Kidney glomerular epithelial cell (primary cell): ENCODE measurements at regions not wholly inside any gene's neighbourhood (a gene's known extent, or its start where the extent isn't known, plus 50 kb on each side); places are given as distances from the start of the nearest gene placed in this dataset.
"Not testable (repeated sequence)": the region's sequence is repeated elsewhere in the genome, so short reads cannot be mapped to it uniquely, and the experiment has no call there.

ENCODE experiments used
- DNase-seq: peaks from one replicate; lab custom pipeline; 2025; lab: John Stamatoyannopoulos, UW

DNA sequence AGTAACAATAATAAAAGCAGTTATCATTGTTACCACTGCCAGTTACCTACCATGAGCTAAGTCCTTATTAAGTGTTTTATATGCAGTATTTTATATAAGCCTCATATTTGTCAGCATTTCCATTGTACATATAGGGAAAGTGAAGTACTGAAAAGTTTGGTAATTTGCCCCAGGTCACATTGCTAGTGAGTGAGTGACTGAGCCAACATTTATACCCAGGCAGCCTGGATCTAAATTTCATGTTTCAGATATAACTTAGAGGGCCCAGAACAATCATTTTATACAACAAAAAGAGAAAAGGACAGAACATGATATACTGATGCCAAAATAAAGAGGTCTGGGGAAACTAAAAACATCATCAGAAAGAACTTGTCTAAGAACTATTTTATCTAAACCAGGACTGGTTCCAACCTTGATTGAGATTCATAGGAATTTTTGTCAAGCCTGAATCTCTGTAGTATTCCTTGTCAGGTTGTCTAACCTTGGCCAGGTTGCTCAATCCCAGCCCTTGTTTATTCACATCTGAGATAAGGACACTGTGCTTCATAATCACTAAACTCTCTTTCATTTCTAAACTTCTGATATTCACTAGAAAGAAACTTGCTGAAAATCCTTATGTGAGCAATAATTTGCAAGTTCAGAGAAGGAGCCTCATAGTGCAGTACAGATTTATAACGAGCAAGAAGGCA lies 308.2 kb downstream of the IPMK start:
- no peak for DNase-seq

DNA sequence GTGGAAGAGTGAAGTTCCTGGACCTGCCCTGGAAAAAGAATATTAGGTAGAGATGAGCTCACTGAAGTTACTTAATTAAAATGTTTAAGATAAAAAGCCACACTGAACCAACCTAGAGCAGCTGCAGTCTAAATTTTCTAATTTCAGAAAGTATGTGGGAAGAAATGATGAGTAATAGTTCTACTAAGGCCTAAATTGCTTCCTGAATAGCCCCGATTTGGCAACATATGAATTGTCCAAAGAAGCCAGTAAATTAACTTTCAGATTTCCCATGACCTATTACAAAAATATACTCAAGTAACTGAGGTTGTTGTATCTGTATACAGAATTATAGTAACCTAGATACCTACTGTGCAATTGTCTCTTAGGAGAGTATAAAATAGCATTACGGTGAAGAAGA lies 312.6 kb downstream of the IPMK start:
- no peak for DNase-seq

DNA sequence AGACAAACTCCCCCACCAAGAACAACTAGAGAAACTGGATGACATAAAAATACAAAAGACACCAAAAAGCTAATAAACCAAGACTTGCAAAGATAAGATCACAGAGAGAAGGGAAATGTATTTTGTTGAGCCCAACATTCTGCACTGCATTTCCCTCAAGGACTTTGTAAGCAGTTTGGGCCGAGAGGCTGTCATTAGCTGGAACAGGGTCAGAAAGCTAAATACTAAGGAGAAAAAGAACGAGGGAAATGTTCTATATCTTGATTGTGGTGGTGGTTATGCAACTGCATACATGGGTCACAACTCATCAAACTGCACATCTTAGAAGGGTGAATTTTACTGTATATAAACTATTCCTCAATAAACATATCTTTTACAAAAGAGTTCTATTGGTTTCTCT lies 315.0 kb downstream of the IPMK start:
- DNase-seq: no peak

DNA sequence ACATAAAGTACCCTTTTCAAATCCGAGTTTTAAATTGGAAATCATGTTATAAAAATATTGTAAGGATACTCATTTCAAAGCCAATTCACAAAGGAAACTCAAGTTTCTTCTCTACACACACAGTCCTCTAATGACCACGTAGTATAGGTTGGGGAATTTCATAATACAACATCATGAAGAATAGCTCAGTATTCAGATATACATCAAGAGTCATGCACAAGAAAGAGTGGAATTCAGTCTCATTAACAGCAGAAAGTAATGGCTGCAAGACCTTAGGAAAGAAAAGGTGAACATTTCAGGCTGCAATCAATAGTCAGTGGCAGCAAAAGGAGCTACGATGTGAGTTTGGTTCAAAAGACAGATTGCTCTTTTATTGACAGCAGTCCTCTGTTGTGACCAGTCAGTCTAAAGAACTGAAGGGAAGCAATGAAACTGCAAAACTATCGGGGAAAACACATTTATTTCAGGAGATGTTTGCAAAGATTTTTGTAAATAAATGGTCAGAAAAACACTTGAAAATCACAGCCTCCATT lies 317.2 kb downstream of the IPMK start:
- no peak for DNase-seq

DNA sequence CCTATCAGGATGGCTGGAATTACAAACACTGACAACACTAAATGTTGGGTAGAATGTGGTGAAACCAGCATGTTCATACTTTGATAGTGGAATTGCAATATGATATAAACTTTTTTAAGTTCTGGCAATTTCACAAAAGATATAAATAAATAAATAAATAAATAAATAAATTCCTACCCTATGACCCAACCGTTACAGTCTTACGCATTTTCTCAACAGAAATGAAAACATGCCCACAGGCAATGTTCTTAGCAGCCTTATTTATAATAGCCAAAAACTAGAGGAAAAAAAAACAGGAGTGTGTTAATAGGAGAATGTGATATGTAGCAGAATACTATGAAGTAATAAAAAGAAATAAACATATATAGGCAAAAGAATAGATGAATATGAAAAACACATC lies 318.9 kb downstream of the IPMK start:
- DNase-seq: no peak

DNA sequence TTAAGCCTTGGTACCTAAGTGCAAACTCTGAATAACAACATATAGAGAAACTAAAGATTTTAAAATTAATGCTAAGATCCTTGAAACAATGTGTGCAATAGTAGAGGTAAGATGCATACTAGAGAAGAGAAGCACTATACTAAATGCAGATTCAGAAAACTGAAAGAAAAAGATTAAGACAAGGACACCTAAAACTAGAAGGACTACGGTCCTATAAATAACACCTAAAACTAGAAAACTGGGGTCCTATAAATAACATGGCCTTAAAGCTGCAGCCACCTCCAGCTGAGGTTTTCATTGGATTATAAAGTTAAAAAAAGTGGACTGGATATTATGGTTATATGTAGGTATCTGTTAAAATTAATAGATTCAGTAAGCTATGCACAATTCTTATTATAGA lies 320.9 kb downstream of the IPMK start:
- DNase-seq: no peak

DNA sequence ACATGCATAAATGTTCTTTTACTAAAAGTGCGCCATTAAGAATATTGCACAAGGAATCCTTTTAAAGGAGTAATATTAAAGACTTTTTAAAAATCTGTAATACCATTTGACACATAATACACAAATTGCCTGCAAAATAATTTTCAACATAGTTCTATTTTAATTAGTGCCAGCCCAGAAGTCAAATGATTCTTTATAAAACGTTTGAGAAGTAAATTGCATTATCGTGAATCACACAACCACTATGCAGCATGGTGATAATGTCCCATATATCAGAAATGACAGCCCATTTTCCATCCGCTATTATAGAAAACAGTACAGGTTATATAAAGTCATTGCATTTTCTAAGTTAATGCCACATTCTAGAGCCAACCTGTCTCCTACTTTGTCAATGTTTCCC lies 324.0 kb downstream of the IPMK start:
- DNase-seq: no peak

DNA sequence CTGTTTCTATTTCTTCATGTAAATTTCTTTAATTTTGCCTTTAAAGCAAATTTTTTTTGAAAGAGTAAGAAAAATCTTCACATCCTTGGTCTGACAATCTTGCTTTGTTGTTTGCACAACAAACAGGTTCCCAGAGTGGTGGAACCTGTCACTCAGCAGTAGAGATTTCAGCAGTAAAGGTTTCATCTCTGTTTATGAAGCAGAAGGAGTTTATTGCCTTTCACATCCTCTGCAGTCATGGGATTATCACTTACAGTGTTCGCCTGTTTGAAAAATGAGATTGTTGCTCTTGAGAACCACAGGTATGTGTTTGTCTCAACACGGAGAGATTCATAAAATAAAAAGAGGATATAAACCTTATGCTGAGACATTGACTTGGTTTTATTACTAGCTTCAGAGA lies 342.6 kb downstream of the IPMK start:
- DNase-seq: no peak

DNA sequence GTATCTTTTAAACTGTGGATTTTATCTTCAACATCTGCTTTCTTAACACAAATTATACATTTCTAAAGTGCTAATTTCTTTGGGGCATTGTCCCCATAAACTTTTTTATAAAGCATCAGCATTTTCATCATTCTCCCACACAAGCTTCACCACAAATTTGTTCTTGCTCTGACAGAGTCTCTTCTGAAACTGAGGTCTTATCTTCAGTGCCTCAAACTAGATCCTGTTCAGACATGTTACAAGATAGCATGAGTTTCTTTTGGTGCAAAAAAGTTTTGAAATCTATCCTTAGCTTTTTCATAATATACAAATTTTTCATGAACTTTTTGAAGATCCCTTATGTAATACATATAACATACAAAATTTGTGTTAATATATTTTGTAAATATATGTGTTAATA lies 346.6 kb downstream of the IPMK start:
- no peak for DNase-seq

DNA sequence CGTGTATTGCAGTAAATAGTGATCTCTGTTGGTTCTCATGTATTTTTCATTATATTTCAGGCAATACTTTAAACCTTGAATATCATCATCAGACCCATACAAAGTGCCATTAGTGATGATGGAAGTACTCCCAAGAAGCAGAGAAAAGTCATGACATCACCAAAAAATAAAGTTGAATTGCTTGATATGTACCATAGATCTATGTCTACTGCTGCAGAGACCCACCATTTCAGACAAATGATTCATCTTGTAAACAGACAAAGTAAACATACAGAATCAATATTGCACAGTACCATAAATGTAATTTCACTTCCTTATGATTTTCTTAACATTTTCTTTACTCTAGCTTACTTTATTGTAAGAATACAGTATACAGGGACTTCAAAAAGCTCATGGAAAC lies 347.8 kb downstream of the IPMK start:
- no peak for DNase-seq

DNA sequence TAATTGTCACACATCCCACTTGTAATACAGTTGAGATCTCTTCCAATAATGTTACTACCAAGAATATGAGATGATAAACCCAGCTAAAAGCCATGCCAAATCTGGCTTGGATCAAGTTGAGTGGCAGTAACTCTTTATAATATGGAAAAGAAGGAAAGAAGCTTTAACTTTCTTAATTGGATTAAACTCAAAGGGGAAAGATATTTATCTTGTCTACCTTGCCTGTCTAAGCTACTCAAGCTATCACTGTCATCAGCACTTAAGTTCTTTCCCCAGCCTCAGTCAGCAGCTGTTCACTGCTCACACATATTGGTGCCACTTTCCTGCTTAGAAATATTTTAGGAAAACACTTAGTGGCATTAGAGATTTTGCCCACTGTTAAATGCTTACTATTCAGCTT lies 350.7 kb downstream of the IPMK start:
- no peak for DNase-seq

DNA sequence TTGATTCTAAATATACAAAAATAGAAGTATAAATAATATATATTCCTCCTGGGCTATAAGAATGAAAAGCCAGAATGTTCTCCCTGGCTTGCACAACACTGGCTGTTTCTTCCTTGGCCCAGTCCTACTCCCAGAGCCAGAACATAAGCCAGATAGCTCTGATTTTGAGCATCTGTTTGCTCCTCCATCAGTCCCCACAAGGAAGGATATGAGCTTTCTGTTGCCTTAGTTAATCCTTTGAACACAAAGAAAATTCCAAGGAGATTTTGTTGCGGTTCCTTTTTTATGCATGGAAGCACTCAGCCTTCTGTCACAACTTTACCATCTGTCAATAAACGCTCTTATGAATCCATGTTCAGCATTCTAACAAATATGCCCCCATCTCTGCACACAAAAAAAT lies 361.8 kb downstream of the IPMK start:
- DNase-seq: no peak

DNA sequence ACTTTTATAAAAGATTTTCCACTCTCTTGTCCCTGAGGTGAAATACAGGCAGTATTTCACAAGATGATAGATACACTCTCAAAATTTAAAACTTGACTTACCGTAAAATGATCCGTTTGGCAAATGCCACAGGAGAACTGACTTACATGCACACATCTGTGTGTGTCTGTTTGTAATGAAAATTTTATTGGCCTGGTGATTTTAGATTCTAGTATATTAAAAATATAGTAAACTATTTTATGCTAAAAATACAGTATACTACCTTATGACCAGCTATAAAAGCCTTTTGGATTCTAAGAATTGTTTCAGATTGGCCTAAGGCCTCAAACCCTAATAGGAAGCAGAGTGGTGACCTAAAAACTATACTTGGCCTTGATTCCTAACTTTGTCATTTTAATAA lies 362.7 kb downstream of the IPMK start:
- no peak for DNase-seq

DNA sequence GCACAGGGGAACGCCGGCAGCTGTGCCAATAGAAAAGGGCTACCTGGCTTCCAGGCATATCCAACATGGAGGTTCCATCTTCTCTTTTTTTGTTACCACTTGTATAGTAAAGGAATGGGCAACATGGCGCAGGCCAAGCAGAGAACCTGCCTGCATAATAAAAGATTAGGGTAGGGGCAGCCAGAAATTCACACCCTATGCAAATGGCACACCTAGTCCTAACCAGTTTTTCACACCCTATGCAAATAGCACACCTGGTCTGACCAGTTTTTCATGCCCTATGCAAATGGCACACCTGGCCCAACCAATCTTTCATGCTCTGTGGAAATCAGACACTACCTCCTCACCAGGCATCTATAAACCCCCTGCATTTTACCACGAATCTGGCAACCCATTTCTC lies 369.5 kb downstream of the IPMK start:
- DNase-seq: no peak

DNA sequence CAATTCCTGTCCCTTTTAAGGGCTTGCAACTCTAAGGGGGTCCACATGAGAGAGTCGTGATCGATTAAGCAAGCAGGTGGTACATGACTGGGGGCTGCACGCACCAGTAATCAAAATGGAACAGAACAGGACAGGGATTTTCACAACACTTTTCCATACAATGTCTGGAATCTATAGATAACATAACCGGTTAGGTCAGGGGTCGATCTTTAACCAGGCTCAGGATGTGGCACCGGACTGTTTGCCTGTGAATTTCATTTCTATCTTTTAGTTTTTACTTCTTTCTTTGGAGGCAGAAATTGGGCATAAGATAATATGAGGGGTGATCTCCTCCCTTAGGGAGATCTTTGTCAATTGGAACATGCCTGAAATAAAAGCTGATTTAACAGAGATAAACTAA lies 370.1 kb downstream of the IPMK start:
- no peak for DNase-seq

DNA sequence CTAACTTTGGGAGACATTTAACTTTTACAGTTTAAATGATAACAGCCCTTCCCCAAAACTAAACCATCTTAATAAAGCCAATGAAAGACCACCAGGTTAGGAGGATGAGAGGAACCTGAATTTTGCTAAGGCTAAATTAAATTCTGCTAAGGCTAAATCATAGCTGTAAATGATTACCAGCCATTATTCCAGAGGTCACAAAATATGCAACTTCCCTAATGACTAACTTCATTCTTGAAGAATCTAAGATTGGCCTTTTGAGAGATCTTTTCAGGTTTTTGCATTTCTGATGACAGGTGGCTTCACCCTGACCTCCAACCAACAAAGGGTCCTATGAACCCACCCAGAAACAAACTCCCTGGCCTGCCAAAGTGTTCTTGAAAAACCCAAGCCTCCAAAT lies 373.3 kb downstream of the IPMK start:
- DNase-seq: no peak

DNA sequence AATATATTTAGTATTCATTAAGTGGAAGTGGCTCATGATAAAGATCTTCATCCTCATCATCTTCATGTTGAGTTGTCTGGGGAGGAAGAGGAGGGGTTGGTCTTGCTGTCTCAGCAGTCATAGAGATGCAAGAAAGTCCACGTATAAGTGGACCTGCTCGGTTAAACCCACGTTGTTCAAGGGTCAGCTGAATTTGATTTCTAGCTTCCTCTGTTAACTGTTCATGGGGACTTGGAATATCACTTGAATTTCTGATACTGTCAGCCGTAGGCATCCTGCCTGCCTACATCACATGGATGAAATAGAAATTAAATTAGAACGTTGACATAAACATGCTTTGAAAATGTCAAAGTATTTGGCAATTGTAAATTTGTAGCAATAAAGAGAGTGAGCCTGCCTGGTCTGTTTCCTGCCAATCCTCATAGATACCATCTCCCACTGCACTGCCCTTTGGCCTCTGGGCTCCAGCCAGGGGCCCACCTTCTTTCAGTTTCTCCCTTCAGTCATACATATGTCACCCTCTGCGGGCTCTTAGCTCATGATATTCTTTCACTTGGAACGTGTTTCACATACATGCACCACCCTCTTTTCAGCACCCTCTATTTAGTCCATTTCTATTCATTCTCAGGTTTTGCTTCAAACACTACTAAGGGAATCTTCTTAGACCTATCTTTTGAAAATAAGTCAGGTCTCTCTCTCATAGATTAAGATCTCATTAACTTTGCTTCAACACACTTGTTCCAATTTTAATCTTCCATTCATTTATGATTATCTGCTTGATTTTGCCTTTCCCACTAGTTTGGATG lies 376.3 kb downstream of the IPMK start:
- no peak for DNase-seq

DNA sequence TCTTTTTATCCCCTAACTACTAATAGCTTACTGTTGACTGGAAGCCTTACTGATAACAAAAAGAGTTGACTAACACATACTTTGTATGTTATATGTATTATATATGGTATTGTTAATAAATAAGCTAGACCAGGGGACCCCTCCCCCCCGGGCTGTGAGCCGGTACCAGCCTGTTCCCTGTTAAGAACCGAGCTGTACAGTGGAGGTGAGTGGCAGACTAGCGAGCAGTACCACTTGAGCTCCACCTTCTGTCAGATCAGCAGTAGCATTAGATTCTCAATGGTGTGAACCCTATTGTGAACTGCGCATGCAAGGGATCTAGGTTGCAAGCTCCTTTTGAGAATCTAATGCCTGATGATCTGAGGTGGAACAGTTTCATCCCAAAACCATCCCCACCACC lies 377.0 kb downstream of the IPMK start:
- no peak for DNase-seq

DNA sequence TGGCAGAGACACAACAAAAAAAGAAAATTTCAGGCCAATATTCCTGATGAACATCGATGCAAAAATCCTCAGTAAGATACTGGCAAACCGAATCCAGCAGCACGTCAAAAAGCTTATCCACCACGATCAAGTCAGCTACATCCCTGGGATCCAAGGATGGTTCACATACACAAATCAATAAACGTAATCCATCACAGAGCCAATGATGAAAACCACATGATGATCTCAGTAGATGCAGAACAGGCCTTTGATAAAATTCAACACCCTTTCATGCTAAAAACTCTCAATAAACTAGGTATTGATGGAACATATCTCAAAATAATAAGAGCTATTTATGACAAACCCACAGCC lies 382.1 kb downstream of the IPMK start:
- not testable (repeated sequence) for DNase-seq

DNA sequence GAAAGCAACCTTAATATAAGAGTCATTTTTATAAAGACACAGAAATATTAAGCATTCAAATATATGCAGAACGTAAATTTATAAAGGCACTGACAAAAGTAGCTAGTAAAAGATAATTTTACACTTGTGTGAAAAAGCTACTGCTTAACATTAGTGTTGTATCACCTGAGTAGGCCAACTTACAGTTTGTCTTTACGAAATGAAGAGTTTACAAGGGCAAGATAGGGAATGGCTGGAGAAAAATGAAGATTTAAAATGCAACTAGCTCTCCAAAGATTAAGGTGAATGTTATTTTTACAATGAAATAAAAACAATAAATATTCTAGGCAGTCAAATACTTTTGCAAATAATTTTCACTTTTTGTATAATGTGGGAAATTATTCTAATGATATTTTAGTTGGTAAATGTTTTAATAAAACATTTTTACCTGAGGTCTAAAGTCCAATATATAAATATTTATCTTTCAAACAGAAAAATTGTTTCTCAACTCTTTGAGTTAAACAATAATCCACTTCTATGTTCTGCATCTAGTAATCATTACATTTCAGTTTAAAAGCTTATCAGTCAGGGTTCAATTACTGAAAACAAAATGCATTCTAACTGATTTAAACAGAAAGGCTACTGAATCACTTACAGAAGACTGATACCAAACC lies 382.6 kb downstream of the IPMK start:
- no peak for DNase-seq

DNA sequence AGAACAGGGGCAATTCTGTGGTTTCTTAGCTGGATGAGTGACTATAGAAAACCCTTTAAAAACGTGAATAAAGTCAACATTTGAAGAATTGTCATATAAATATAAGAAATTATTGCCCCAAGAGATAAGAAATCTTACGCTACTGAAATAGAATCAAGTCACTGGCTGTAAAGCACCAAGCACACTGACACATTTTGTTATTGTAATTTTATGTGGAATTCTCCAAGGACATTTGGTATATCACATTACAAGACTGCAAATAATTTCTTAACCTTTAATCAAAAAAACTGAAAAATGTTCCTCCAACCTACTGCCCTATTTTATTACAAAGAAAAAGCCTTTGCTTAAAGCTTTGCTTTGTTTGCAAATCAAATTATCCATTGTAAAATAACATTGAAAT lies 383.3 kb downstream of the IPMK start:
- DNase-seq: no peak

DNA sequence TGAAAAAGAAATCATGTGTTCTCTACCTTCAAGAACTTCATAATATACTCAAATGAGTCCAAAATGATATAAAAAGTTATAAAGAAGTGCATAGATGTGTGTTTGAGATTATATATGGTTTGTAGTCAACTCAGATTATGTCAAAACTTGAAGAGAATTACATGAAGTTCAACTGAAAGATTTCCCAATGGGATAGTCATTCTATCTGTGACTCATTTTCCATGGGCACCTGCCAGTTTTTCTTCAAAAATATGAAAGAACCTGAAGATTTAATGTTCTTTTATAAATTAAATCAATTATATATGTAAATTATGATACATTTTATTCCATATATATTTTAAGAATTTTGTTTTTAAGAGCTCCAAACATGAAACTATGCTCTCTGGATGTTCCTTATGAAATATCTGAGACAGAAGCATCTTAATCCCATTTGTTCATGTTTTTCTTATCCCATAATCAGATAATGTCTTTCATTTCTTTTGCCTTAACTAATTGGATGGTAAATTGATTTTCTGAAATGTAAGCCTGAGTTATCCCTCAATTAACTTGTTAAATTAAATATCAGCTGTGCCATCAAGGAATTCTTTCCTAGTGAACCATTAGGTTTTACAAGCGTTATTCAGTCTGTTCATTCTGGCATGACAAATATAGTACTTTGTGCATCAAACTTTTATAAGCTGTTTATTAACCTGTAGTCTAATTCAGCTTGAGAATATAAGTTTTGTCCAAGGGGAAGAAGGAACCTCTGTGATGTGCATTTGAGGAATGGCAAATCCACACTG lies 387.1 kb downstream of the IPMK start:
- DNase-seq: no peak
